IMR-90 (cell line): ENCODE measurements at regions not wholly inside any gene's neighbourhood (a gene's known extent, or its start where the extent isn't known, plus 50 kb on each side); places are given as distances from the start of the nearest gene placed in this dataset.

Experiments used
- ATAC-seq: fragments of 200-7000 bp; cut with Tn5 transposase; 2 replicates; pipeline ENCODE4 v1.9.1; 2020; ENCODE audit warnings: low read depth, mild to moderate bottlenecking, moderate library complexity
- BruUV-seq: library from RNA; stranded (reverse); fragments of 400-500 nt; replicated peaks from 2 replicates; lab custom pipeline; 2021; lab: Mats Ljungman, UMichigan
- CTCF ChIA-PET: fragments of 300-600 bp; formaldehyde crosslinking; extraction: SDS; loops from one replicate; lab custom pipeline; 2021; ENCODE audit warnings: antibody characterized with exemption; lab: Yijun Ruan, JAX
- POLR2A ChIA-PET: fragments of 300-600 bp; sonication (Branson Sonifier 250); formaldehyde crosslinking; loops from one replicate; lab custom pipeline; 2022; ENCODE audit warnings: antibody characterized with exemption; ENCODE audit not compliant: unreplicated experiment; lab: Charles Lee
- DNase-seq: peaks from one replicate; pipeline ENCODE4 v3.0.0; 2013
- H2AFZ ChIP-seq: replicated peaks from 2 replicates; pipeline ENCODE3; 2013; ENCODE audit warnings: low read length, mild to moderate bottlenecking; ENCODE audit not compliant: poor library complexity
- H2AK5ac ChIP-seq: 2 replicates; pipeline ENCODE4 v1.6.1; 2013; ENCODE audit warnings: low read depth, low read length, inconsistent platforms
- H2AK9ac ChIP-seq: replicated peaks from 2 replicates; pipeline ENCODE3; 2013; ENCODE audit warnings: mild to moderate bottlenecking, low read depth, low read length, moderate library complexity; ENCODE audit not compliant: poor library complexity
- H2BK120ac ChIP-seq: 2 replicates; pipeline ENCODE4 v1.6.1; 2013; ENCODE audit warnings: low read depth, low read length, inconsistent platforms
- H2BK15ac ChIP-seq: 3 replicates; pipeline ENCODE4 v1.6.1; 2013; ENCODE audit warnings: low read depth, low read length, inconsistent platforms
- H2BK20ac ChIP-seq: 2 replicates; pipeline ENCODE4 v1.6.1; 2013; ENCODE audit warnings: low read depth, mild to moderate bottlenecking, inconsistent platforms, low read length, moderate library complexity
- H2BK5ac ChIP-seq: 2 replicates; pipeline ENCODE4 v1.6.1; 2013; ENCODE audit warnings: mild to moderate bottlenecking, low read depth, low read length, inconsistent platforms; ENCODE audit not compliant: poor library complexity, severe bottlenecking
- H3K14ac ChIP-seq: replicated peaks from 2 replicates; pipeline ENCODE4 v1.6.1; 2013; ENCODE audit warnings: low read depth, low read length, inconsistent platforms
- H3K18ac ChIP-seq: 2 replicates; pipeline ENCODE4 v1.6.1; 2013; ENCODE audit warnings: low read depth, low read length, control low read depth
- H3K23ac ChIP-seq: 2 replicates; pipeline ENCODE4 v1.6.1; 2013; ENCODE audit warnings: low read depth, low read length, inconsistent platforms
- H3K27ac ChIP-seq: 2 replicates; pipeline ENCODE4 v1.5.1; 2013; ENCODE audit warnings: mild to moderate bottlenecking, control low read depth, low read length; ENCODE audit not compliant: insufficient read depth
- H3K27me3 ChIP-seq: 2 replicates; pipeline ENCODE4 v1.6.1; 2013; ENCODE audit warnings: low read length; ENCODE audit not compliant: control insufficient read depth, insufficient read depth
- H3K36me3 ChIP-seq: 2 replicates; pipeline ENCODE4 v1.6.1; 2013; ENCODE audit warnings: low read length, mixed read lengths; ENCODE audit not compliant: control insufficient read depth, insufficient read depth
- H3K4ac ChIP-seq: 2 replicates; pipeline ENCODE4 v1.6.1; 2013; ENCODE audit warnings: low read depth, low read length, inconsistent platforms
- H3K4me1 ChIP-seq: 2 replicates; pipeline ENCODE4 v1.6.1; 2013; ENCODE audit warnings: low read length, mixed read lengths; ENCODE audit not compliant: control insufficient read depth, insufficient read depth
- H3K4me2 ChIP-seq: 2 replicates; pipeline ENCODE4 v1.6.1; 2013; ENCODE audit warnings: low read depth, mild to moderate bottlenecking, control low read depth, low read length, moderate library complexity
- H3K4me3 ChIP-seq: 2 replicates; pipeline ENCODE4 v1.5.1; 2013; ENCODE audit warnings: low read depth, mild to moderate bottlenecking, control low read depth, low read length, moderate library complexity; ENCODE audit not compliant: insufficient read depth
- H3K56ac ChIP-seq: 2 replicates; pipeline ENCODE4 v1.6.1; 2013; ENCODE audit warnings: low read length, inconsistent platforms; ENCODE audit not compliant: insufficient read depth; ENCODE audit errors: extremely low read depth
- H3K79me1 ChIP-seq, 2 experiments: 2 replicates each; pipeline ENCODE4 v1.6.1; 2013; ENCODE audit warnings: low read length in 2 of 2, inconsistent platforms in 1 of 2, low read depth in 1 of 2
- H3K9ac ChIP-seq: 2 replicates; pipeline ENCODE4 v1.6.1; 2013; ENCODE audit warnings: low read depth, low read length, control low read depth
- H3K9me1 ChIP-seq: 2 replicates; pipeline ENCODE4 v1.6.1; 2013; ENCODE audit warnings: low read length, inconsistent platforms; ENCODE audit not compliant: insufficient read depth
- H3K9me3 ChIP-seq: 2 replicates; pipeline ENCODE4 v1.6.1; 2013; ENCODE audit warnings: low read length; ENCODE audit not compliant: control insufficient read depth, insufficient read depth
- H4K20me1 ChIP-seq: 2 replicates; pipeline ENCODE4 v1.6.1; 2013; ENCODE audit warnings: low read length, inconsistent platforms; ENCODE audit not compliant: insufficient read depth
- H4K5ac ChIP-seq: 2 replicates; pipeline ENCODE4 v1.6.1; 2013; ENCODE audit warnings: mild to moderate bottlenecking, low read depth, low read length, control low read depth
- H4K8ac ChIP-seq, 2 experiments: 2 replicates each; pipeline ENCODE4 v1.6.1; 2013; ENCODE audit warnings: low read depth in 2 of 2, low read length in 2 of 2, control low read depth in 1 of 2, inconsistent platforms in 1 of 2
- H4K91ac ChIP-seq: 2 replicates; pipeline ENCODE4 v1.6.1; 2013; ENCODE audit warnings: low read depth, low read length, inconsistent platforms; ENCODE audit not compliant: insufficient read depth
- BHLHE40 ChIP-seq: fragments of 150-350 bp; IDR thresholded peaks from 2 replicates; pipeline ENCODE4 v1.6.1; 2016; ENCODE audit warnings: mild to moderate bottlenecking, low read depth, low read length
- CEBPB ChIP-seq: IDR thresholded peaks from 2 replicates; pipeline ENCODE4 v1.6.1; 2012; ENCODE audit warnings: low read depth, low read length, improper control_type of control experiment
- CHD1 ChIP-seq: IDR thresholded peaks from 2 replicates; pipeline ENCODE4 v1.6.1; 2012; ENCODE audit warnings: low read depth, low read length, improper control_type of control experiment
- FOS ChIP-seq: fragments of 150-350 bp; IDR thresholded peaks from 2 replicates; pipeline ENCODE4 v1.6.1; 2016; ENCODE audit warnings: low read depth, low read length
- MAFK ChIP-seq: IDR thresholded peaks from 2 replicates; pipeline ENCODE4 v1.6.1; 2012; ENCODE audit warnings: low read depth, low read length, improper control_type of control experiment
- MAZ ChIP-seq: IDR thresholded peaks from 2 replicates; pipeline ENCODE4 v1.6.1; 2012; ENCODE audit warnings: low read depth, mild to moderate bottlenecking, low read length, improper control_type of control experiment, moderate library complexity, borderline replicate concordance
- MXI1 ChIP-seq: IDR thresholded peaks from 2 replicates; pipeline ENCODE4 v1.6.1; 2012; ENCODE audit warnings: low read depth, mild to moderate bottlenecking, low read length, moderate library complexity, borderline replicate concordance
- NFE2L2 ChIP-seq: fragments of 150-350 bp; IDR thresholded peaks from 2 replicates; pipeline ENCODE4 v1.6.1; 2016; ENCODE audit warnings: low read depth, mild to moderate bottlenecking, low read length
- POLR2A ChIP-seq: IDR thresholded peaks from 2 replicates; pipeline ENCODE4 v1.6.1; 2012; ENCODE audit warnings: mild to moderate bottlenecking, low read depth, low read length
- RAD21 ChIP-seq: IDR thresholded peaks from 2 replicates; pipeline ENCODE4 v1.6.1; 2012; ENCODE audit warnings: low read length, improper control_type of control experiment
- RCOR1 ChIP-seq: IDR thresholded peaks from 2 replicates; pipeline ENCODE4 v1.6.1; 2012; ENCODE audit warnings: mild to moderate bottlenecking, low read length, improper control_type of control experiment; ENCODE audit not compliant: insufficient replicate concordance
- RFX5 ChIP-seq: IDR thresholded peaks from 2 replicates; pipeline ENCODE4 v1.8.0; 2012; ENCODE audit warnings: low read depth, mild to moderate bottlenecking, low read length, moderate library complexity
- SMC3 ChIP-seq: fragments of 150-350 bp; IDR thresholded peaks from 2 replicates; pipeline ENCODE4 v1.6.1; 2016; ENCODE audit warnings: low read depth, mild to moderate bottlenecking, antibody characterized with exemption, low read length, moderate library complexity
- WGBS, 2 experiments: methylation state at CpG; one replicate each; pipeline versions ENCODE4 v1.1.5 to v1.1.7; 2013; ENCODE audit warnings: missing lambda C conversion rate in 2 of 2; ENCODE audit not compliant: insufficient read length in 1 of 2; ENCODE audit errors: extremely low coverage in 2 of 2; 5-methylcytosine and 5-hydroxymethylcytosine counted together
- dilution Hi-C: fragments of 300-500 bp; cut with HindIII; formaldehyde crosslinking; loops from one replicate; pipeline ENCODE4 v1.14.3; 2018; ENCODE audit warnings: low sequenced_read_pairs; ENCODE audit not compliant: unreplicated experiment
- in situ Hi-C: fragments of 300-500 bp; cut with MboI; formaldehyde crosslinking; loops from 3 replicates; pipeline ENCODE4 v1.14.3; 2019; ENCODE audit warnings: low sequenced_read_pairs, inconsistent platforms, mixed read lengths
- intact Hi-C: fragments of 100-400 bp; cut with micrococcal nuclease; formaldehyde crosslinking; loops from 2 replicates; pipeline ENCODE4 v1.10.0; 2022
- TF ChIP-seq, protein P1 (sequence below): fragments of 150-350 bp; IDR thresholded peaks from 2 replicates; pipeline ENCODE4 v1.6.1; 2017; ENCODE audit warnings: mild to moderate bottlenecking, antibody characterized with exemption, low read length, low read depth
- TF ChIP-seq, protein P2 (sequence below): fragments of 150-350 bp; IDR thresholded peaks from 2 replicates; pipeline ENCODE4 v1.6.1; 2016; ENCODE audit warnings: low read depth, mild to moderate bottlenecking, low read length, moderate library complexity, borderline replicate concordance
- TF ChIP-seq, protein P3 (sequence below): conservative IDR thresholded peaks from 2 replicates; pipeline ENCODE4 v1.5.1; 2012; ENCODE audit warnings: mild to moderate bottlenecking, low read depth, low read length, improper control_type of control experiment

DNA sequence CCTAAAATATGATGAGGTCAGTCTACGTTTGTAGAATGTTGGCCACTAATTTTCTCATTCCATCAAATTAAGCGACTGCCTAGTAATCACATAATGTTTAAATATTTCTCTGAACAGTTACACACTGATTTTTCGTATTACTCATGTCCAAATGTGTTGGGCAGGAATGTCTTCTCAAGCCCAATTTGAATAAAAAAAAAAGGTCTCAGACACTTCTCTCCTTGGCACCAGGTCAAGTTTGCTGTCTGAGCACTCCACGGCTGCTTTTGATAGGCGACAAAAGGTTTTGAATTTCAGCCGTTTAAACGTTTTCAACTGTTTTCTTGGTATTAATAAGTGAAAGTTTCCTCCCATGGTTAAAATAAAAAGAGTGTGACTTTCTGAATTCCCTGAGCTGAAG lies 542.1 kb downstream of the IRX1 start:
- Histone ChIP-seq H3K4me1 (no peaks in the 10 kb centered on the region), H3K27ac (no peak overlapping the region), H3K23ac (no peak overlapping the region), H4K20me1 (no peaks in the 10 kb centered on the region), H3K9me3 (peaks cover 17% of the 10 kb centered on the region), H4K91ac (no peak overlapping the region), H2AK9ac (no peak overlapping the region), H3K9ac (no peak overlapping the region), H2BK15ac (no peak overlapping the region), H3K4me2 (no peak overlapping the region), H4K8ac (no peak overlapping the region), H3K9me1 (no peaks in the 10 kb centered on the region), H2AK5ac (no peak overlapping the region), H2BK5ac (no peak overlapping the region), H3K4me3 (no peak overlapping the region), H3K14ac (no peak overlapping the region), H3K27me3 (no peaks in the 10 kb centered on the region), H2AFZ (no peak overlapping the region), H3K18ac (no peak overlapping the region), H3K56ac (no peak overlapping the region), H2BK120ac (no peak overlapping the region), H3K36me3 (no peaks in the 10 kb centered on the region), H4K5ac (no peak overlapping the region), H2BK20ac (no peak overlapping the region), H3K79me1 (no peaks in the 10 kb centered on the region), H3K4ac (no peak overlapping the region)
- BruUV-seq: no TSS peak
- no CpG with 5 or more reads among the region's 7 CpGs for WGBS, 2 experiments
- in situ Hi-C loops (no loop called here), intact Hi-C loops (no loop called here), dilution Hi-C loops (no loop called here)
- no peak for ATAC-seq
- DNase-seq: no peak
- CTCF ChIA-PET: no interaction called here
- POLR2A ChIA-PET: no interaction called here
- no peak for TF ChIP-seq RCOR1
- TF ChIP-seq MXI1: no peak
- no peak for TF ChIP-seq BHLHE40
- TF ChIP-seq POLR2A: no peak
- TF ChIP-seq NFE2L2: no peak
- no peak for TF ChIP-seq CEBPB
- TF ChIP-seq RAD21: no peak
- TF ChIP-seq MAZ: no peak
- no peak for TF ChIP-seq MAFK
- TF ChIP-seq, protein P1, sequence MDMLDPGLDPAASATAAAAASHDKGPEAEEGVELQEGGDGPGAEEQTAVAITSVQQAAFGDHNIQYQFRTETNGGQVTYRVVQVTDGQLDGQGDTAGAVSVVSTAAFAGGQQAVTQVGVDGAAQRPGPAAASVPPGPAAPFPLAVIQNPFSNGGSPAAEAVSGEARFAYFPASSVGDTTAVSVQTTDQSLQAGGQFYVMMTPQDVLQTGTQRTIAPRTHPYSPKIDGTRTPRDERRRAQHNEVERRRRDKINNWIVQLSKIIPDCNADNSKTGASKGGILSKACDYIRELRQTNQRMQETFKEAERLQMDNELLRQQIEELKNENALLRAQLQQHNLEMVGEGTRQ: no peak
- no peak for TF ChIP-seq RFX5
- no peak for TF ChIP-seq FOS
- TF ChIP-seq, protein P2, sequence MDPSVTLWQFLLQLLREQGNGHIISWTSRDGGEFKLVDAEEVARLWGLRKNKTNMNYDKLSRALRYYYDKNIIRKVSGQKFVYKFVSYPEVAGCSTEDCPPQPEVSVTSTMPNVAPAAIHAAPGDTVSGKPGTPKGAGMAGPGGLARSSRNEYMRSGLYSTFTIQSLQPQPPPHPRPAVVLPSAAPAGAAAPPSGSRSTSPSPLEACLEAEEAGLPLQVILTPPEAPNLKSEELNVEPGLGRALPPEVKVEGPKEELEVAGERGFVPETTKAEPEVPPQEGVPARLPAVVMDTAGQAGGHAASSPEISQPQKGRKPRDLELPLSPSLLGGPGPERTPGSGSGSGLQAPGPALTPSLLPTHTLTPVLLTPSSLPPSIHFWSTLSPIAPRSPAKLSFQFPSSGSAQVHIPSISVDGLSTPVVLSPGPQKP: no peak
- TF ChIP-seq CHD1: no peak
- TF ChIP-seq, protein P3, sequence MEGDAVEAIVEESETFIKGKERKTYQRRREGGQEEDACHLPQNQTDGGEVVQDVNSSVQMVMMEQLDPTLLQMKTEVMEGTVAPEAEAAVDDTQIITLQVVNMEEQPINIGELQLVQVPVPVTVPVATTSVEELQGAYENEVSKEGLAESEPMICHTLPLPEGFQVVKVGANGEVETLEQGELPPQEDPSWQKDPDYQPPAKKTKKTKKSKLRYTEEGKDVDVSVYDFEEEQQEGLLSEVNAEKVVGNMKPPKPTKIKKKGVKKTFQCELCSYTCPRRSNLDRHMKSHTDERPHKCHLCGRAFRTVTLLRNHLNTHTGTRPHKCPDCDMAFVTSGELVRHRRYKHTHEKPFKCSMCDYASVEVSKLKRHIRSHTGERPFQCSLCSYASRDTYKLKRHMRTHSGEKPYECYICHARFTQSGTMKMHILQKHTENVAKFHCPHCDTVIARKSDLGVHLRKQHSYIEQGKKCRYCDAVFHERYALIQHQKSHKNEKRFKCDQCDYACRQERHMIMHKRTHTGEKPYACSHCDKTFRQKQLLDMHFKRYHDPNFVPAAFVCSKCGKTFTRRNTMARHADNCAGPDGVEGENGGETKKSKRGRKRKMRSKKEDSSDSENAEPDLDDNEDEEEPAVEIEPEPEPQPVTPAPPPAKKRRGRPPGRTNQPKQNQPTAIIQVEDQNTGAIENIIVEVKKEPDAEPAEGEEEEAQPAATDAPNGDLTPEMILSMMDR: no peak
- no peak for TF ChIP-seq SMC3
